DOHH2 (cell line): ENCODE measurements at regions not wholly inside any gene's neighbourhood (a gene's known extent, or its start where the extent isn't known, plus 50 kb on each side); places are given as distances from the start of the nearest gene placed in this dataset.

Experiments
- EZH2phosphoT487 ChIP-seq: fragments of 200-600 bp; sonication (generic); IDR thresholded peaks from 2 replicates; pipeline ENCODE4 v1.6.1; 2017; ENCODE audit warnings: borderline replicate concordance, mild to moderate bottlenecking, antibody characterized with exemption, low read length, moderate library complexity, mixed read lengths
- TF ChIP-seq, protein P1 (sequence below): fragments of 200-600 bp; sonication (generic); IDR thresholded peaks from one replicate; pipeline ENCODE4 v1.5.1; 2014; ENCODE audit warnings: antibody characterized with exemption, mild to moderate bottlenecking, low read depth, low read length; ENCODE audit not compliant: poor library complexity, severe bottlenecking

DNA sequence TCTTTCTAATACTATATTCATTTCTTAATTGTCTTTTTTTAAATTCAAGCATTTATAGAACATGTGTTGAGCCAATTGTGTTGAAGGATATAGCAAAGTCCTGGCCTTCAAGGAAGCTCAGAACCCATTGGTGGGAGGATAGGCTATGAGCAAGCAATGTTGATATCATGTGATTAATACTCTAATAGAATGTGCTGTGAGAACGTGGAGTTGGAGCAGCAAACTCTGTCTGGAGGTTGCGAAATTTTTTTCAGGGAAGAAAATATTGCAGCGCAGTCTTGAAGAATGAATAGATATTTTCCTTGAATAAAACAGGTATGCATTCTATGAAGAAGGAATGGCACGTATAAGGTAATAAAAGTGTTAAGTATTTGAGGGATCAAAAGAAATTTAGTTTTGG is 229.2 kb upstream of the KCNK2 start:
- TF ChIP-seq, protein P1, sequence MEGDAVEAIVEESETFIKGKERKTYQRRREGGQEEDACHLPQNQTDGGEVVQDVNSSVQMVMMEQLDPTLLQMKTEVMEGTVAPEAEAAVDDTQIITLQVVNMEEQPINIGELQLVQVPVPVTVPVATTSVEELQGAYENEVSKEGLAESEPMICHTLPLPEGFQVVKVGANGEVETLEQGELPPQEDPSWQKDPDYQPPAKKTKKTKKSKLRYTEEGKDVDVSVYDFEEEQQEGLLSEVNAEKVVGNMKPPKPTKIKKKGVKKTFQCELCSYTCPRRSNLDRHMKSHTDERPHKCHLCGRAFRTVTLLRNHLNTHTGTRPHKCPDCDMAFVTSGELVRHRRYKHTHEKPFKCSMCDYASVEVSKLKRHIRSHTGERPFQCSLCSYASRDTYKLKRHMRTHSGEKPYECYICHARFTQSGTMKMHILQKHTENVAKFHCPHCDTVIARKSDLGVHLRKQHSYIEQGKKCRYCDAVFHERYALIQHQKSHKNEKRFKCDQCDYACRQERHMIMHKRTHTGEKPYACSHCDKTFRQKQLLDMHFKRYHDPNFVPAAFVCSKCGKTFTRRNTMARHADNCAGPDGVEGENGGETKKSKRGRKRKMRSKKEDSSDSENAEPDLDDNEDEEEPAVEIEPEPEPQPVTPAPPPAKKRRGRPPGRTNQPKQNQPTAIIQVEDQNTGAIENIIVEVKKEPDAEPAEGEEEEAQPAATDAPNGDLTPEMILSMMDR = no peak
- no peak for TF ChIP-seq EZH2phosphoT487
